SK-N-SH treated with all-trans-retinoic acid at 6 μM for 48 hours (cell line): ENCODE measurements at regions not wholly inside any gene's neighbourhood (a gene's known extent, or its start where the extent isn't known, plus 50 kb on each side); places are given as distances from the start of the nearest gene placed in this dataset.
"Not testable (repeated sequence)": the region's sequence is repeated elsewhere in the genome, so short reads cannot be mapped to it uniquely, and the experiment has no call there.

Experiments
- GLIS3 ChIP-seq: fragments of 250-450 bp; sonication (Bioruptor Pico); IDR thresholded peaks from 2 replicates; pipeline ENCODE4 v1.5.0; 2020; ENCODE audit warnings: mild to moderate bottlenecking, moderate library complexity
- TOX ChIP-seq: fragments of 250-450 bp; sonication (Bioruptor Pico); IDR thresholded peaks from 2 replicates; pipeline ENCODE4 v1.8.0; 2021; ENCODE audit warnings: mild to moderate bottlenecking, moderate library complexity, borderline replicate concordance
- ZNF8 ChIP-seq: fragments of 450-650 bp; formaldehyde crosslinking; IDR thresholded peaks from 2 replicates; pipeline ENCODE4 v1.5.0; 2020; ENCODE audit warnings: mild to moderate bottlenecking, moderate library complexity

GRCh38 chr13:43968251-43968942, 88.7 kb downstream of the LACC1 start:
- not testable (repeated sequence) for TF ChIP-seq TOX; ZNF8 (CRISPR knock-in tag); GLIS3
